ENCODE measurements at regions not wholly inside any gene's neighbourhood (a gene's known extent, or its start where the extent isn't known, plus 50 kb on each side); places are given as distances from the start of the nearest gene placed in this dataset.

DNA sequence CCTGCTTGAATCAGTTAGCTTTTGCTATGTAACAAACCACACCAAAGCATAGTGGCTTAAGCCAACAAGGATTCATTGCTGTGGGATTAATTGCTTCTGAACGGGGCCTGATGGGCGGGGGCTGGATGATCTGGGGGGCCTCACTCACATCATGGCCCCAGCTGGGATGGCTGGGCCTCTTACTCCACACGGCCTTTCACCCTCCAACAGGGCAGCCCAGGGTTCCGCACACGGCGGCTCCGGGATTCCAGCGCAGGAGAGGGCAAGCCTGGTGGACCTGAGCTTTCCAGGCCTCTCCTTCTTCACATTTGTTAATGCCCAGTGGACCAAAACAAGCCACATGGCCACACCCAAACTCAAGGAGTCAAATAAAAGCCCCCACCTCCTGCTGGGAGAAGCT is 86.3 kb upstream of the PHLPP1 start:
- TF ChIP-seq, protein P1, sequence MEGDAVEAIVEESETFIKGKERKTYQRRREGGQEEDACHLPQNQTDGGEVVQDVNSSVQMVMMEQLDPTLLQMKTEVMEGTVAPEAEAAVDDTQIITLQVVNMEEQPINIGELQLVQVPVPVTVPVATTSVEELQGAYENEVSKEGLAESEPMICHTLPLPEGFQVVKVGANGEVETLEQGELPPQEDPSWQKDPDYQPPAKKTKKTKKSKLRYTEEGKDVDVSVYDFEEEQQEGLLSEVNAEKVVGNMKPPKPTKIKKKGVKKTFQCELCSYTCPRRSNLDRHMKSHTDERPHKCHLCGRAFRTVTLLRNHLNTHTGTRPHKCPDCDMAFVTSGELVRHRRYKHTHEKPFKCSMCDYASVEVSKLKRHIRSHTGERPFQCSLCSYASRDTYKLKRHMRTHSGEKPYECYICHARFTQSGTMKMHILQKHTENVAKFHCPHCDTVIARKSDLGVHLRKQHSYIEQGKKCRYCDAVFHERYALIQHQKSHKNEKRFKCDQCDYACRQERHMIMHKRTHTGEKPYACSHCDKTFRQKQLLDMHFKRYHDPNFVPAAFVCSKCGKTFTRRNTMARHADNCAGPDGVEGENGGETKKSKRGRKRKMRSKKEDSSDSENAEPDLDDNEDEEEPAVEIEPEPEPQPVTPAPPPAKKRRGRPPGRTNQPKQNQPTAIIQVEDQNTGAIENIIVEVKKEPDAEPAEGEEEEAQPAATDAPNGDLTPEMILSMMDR (conservative IDR thresholded peaks at IDR 0.05) = no peak
- TF ChIP-seq ZFX (IDR thresholded peaks at IDR 0.05) = no peak
- H3K27ac ChIP-seq = no peak overlapping the region

- H3K27ac ChIP-seq = no peak overlapping the region
- TF ChIP-seq, protein P1 (conservative IDR thresholded peaks at IDR 0.05) = no peak
- TF ChIP-seq ZFX (IDR thresholded peaks at IDR 0.05) = no peak
Observed at GRCh38 chr18:62631173-62631572, 84.2 kb upstream of the PHLPP1 start.

DNA sequence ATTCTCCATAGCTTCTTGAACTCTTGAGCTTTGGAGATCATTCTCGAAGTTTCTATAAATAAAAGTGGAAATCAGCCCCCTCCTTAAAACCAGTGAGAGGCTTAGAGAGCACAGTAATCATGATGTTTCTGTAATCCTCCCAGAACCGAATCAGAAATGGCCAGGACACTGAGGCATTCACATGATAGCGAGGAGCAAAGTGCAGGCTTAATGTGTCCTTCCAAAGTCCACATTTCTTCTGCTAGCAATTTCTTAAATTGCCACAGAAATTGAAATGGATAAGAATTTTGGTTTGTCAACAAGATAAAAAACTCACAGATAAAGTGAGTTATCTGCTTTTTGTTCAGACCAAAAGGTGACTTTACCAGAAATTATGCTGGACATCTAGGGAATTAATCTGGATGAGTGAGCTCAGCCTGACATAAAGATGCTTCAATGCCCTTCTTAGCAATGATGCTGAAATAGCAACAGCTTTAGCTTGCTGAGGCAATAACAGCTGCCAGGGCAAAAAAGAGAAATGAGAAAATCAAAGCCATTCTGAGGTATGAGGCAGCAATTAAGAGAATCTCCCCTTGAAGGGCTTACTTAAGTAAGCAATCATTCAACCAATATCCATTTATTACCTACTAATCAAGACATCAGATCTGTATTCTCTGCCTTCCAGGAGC is 82.4 kb upstream of the PHLPP1 start:
- H3K27ac ChIP-seq = no peak overlapping the region

GRCh38 chr18:62634458-62634857 is 80.9 kb upstream of the PHLPP1 start:
- no peak for TF ChIP-seq ZFX (IDR thresholded peaks at IDR 0.05)
- TF ChIP-seq, protein P1 (conservative IDR thresholded peaks at IDR 0.05) = no peak
- H3K27ac ChIP-seq = no peak overlapping the region

More for the DNA sequence above, 82.4 kb upstream of the PHLPP1 start:
- no peak for TF ChIP-seq ZFX (IDR thresholded peaks at IDR 0.05)
- TF ChIP-seq, protein P1 (conservative IDR thresholded peaks at IDR 0.05) = no peak

DNA sequence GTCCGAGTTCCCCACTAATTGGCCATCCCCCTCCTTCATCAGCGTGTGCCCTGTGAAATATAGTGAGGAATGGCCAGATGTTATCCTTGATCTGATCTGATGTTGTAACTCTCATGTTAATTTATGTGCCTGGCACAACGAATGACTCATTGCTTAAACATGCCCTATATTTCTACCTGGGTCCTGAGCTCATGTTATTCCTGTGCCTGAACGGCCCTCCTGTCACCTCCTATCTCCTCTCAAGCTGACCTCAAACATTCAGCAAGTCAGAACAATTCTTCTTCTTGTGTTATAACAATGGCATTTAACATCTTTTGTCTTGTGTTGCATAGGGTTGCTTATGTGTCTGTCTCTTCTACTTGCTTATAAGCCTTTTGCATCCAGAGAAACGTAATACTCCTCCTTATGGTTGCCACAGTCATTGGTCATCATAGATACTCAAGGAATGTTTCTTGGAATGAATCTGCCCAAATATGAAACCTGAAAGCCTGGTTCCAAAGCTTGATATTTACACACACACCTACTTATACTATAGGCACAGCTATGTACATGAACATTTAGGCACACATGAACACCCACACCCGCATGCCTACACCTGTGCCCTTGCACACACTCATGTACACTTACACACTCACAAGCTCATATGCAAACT is 80.2 kb upstream of the PHLPP1 start:
- TF ChIP-seq, protein P1 (conservative IDR thresholded peaks at IDR 0.05) = no peak
- no peak for TF ChIP-seq ZFX (IDR thresholded peaks at IDR 0.05)

DNA sequence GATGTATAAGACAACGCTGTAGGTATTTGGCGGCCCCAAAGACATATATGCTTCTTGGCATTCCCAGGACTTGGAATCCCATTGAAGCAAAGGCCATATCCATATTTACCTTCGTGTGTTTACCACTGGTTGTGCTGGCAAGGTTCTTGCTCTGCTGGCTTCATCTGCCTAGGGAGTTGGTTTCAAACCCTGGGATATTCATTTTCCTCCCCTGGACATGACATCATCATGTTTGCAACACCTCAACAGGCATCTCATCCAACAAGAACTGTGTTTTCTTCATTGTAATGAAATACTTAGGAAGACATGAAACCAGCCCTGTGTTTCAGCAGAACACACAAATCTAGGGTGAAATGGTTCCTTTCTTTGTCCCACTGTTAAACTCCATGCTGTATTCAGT is 77.9 kb upstream of the PHLPP1 start:
- TF ChIP-seq ZFX (IDR thresholded peaks at IDR 0.05) = no peak
- TF ChIP-seq, protein P1 (conservative IDR thresholded peaks at IDR 0.05) = no peak
- H3K27ac ChIP-seq = no peak overlapping the region

More for the DNA sequence above, 80.2 kb upstream of the PHLPP1 start:
- no peak overlapping the region for H3K27ac ChIP-seq
